Left lung (tissue), 4 donors: ENCODE measurements at regions not wholly inside any gene's neighbourhood (a gene's known extent, or its start where the extent isn't known, plus 50 kb on each side); places are given as distances from the start of the nearest gene placed in this dataset.
A peak's percentile ranks its signal among the peaks of the same experiment; 100 is the strongest.

Source experiments
- ATAC-seq: fragments of 200-7000 bp; cut with Tn5 transposase; one replicate; pipeline ENCODE4 v1.9.1; 2020; ENCODE audit warnings: moderate library complexity
- DNase-seq, 4 donors: peaks; one replicate each; pipeline ENCODE4 v3.0.0-alpha.2; 2013 to 2020
- H3K27ac ChIP-seq, 2 donors: fragments of 200-600 bp; sonication (generic) in 1 of 2; one replicate each; pipeline versions ENCODE4 v1.5.0 to v1.8.0; 2020 to 2021
- H3K27me3 ChIP-seq, 2 donors: fragments of 200-600 bp; sonication (generic) in 1 of 2; one replicate each; pipeline versions ENCODE4 v1.5.0 to v1.8.0; 2020 to 2021
- H3K36me3 ChIP-seq, 2 donors: fragments of 200-600 bp; sonication (generic) in 1 of 2; one replicate each; pipeline versions ENCODE4 v1.5.0 to v1.8.0; 2020 to 2021
- H3K4me1 ChIP-seq, 2 donors: fragments of 200-600 bp; one replicate each; pipeline ENCODE4 v1.8.0; 2021
- H3K4me3 ChIP-seq, 2 donors: fragments of 200-600 bp; sonication (generic) in 1 of 2; one replicate each; pipeline versions ENCODE4 v1.5.0 to v1.8.0; 2020 to 2021; ENCODE audit warnings: mild to moderate bottlenecking in 1 of 2
- H3K9me3 ChIP-seq, 2 donors: fragments of 200-600 bp; sonication (generic) in 1 of 2; one replicate each; pipeline versions ENCODE4 v1.5.0 to v1.8.0; 2020 to 2021
- intact Hi-C, 2 donors: fragments of 100-400 bp; cut with DNase I; formaldehyde crosslinking; loops; one replicate each; pipeline versions ENCODE4 v1.11.2 to v1.14.2; 2022
- TF ChIP-seq, protein P1 (sequence below), 2 donors: fragments of 200-600 bp; sonication (generic) in 1 of 2; IDR thresholded peaks; one replicate each; pipeline versions ENCODE4 v1.5.0 to v1.8.0; 2021; ENCODE audit warnings: antibody characterized with exemption in 2 of 2
- donor health status: DM: no; HTN: yes; CAD: no.
- donor health status: DM: no; HTN: no; CAD: no.

DNA sequence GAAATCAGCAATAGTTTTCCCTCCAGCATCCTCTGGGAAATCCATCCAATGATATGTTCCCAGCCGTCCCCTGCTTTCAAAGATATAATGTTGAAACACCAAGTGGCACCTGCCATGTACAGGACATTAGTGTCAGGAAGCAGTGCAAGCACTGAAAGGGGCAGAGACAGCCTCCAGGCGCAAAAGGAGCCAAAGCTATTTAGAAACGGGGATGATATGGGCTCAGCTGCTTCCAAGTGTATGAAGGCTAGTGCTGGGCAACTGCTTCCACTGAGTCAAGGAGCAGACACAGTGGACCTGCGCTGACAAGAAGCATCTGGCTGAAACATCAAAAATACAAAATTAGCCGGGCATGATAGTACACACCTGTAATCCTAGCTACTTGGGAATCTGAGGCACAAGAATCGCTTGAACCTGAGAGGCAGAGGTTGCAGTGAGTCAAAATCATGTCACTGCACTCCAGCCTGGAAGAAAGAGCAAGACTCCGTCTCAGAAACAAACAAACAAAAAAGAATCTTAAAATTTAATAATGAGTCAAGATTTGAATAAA, 119.7 kb downstream of the AQP9 start:
- Histone ChIP-seq H3K4me3 (no peak overlapping the region), H3K9me3 (no peaks in the 10 kb centered on the region), H3K27ac (no peak overlapping the region), H3K27me3 (no peaks in the 10 kb centered on the region), H3K4me1 (no peaks in the 10 kb centered on the region), H3K36me3 (no peaks in the 10 kb centered on the region)
- TF ChIP-seq, protein P1, sequence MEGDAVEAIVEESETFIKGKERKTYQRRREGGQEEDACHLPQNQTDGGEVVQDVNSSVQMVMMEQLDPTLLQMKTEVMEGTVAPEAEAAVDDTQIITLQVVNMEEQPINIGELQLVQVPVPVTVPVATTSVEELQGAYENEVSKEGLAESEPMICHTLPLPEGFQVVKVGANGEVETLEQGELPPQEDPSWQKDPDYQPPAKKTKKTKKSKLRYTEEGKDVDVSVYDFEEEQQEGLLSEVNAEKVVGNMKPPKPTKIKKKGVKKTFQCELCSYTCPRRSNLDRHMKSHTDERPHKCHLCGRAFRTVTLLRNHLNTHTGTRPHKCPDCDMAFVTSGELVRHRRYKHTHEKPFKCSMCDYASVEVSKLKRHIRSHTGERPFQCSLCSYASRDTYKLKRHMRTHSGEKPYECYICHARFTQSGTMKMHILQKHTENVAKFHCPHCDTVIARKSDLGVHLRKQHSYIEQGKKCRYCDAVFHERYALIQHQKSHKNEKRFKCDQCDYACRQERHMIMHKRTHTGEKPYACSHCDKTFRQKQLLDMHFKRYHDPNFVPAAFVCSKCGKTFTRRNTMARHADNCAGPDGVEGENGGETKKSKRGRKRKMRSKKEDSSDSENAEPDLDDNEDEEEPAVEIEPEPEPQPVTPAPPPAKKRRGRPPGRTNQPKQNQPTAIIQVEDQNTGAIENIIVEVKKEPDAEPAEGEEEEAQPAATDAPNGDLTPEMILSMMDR (IDR thresholded peaks at IDR 0.05), result no peak
- ATAC-seq (no peak), DNase-seq (no peak)
- intact Hi-C loops, result no loop called here

DNA sequence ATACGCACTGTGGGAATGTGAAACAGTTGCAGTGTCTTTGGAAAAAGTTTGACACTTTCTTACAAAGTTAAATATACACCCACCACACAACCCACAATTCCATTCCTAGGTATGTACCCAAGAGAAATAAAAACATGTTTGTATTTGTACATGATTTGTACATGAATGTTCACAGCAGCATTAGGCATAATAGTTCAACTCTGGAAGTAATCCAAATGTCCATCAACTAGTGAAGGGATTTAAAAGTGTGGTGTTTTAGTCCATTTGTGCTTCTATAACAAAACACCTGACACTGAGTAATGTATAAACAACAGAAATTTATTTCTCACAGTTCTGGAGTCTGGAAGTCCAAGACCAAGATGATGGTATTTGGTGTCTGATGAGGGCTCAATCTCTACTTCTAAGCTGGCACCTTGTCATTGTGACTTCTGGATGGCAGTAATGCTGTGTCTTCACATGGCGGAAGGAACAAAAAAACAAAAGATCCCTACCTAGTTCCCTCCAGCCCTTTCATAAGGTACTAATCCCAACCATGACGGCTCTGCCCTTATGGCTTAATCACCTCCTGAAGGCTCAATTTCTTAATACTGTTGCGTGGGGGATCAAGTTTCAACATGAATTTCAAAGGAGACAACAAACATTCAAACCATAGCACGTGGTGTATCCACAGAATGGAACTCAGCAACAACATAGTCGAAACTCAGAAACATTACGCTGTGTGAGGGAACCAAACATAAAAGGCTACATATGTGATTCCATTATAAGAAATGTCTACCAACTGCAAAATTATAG, 120.5 kb downstream of the AQP9 start:
- Histone ChIP-seq H3K36me3 (no peaks in the 10 kb centered on the region), H3K9me3 (no peaks in the 10 kb centered on the region), H3K4me1 (no peaks in the 10 kb centered on the region), H3K27me3 (no peaks in the 10 kb centered on the region), H3K27ac (no peak overlapping the region), H3K4me3 (no peak overlapping the region)
- intact Hi-C loops, result no loop called here
- ATAC-seq (no peak), DNase-seq (no peak)
- TF ChIP-seq, protein P1 (IDR thresholded peaks at IDR 0.05), result no peak

DNA sequence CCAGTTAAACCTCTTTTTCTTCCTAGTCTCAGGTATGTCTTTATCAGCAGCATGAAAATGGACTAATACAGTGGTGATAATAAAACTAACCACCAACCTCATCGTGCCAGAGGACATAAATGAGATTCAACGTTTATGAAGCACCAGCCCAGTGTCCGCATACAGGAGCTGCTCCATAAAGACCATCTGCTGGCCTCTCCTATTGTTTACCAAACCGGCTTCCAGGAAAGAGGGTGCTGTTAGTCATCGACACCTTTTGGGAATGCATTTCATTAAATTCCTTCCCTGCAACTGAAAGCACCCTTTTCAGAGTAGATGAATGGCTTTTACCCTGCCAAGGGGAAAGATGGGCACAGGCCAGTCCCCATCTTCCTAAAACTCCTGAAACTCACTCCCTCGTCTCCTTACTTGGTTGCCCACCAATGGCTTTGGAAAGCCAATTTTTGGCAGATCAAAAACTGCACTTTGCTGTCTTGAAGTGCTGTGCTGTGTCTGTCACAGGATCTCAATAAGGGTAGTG, 122.1 kb downstream of the AQP9 start:
- no peak for ATAC-seq
- Histone ChIP-seq H3K36me3 (no peaks in the 10 kb centered on the region), H3K4me3 (no peak overlapping the region), H3K27me3 (no peaks in the 10 kb centered on the region), H3K4me1 (no peaks in the 10 kb centered on the region), H3K9me3 (no peaks in the 10 kb centered on the region), H3K27ac (no peak overlapping the region)
- TF ChIP-seq, protein P1 (IDR thresholded peaks at IDR 0.05), result no peak
- intact Hi-C loops, result loop anchor here in 1 of 2 donors (10.0 kb wide), 1 partner anchor 505 kb away; no protein-coding TSS in a partner anchor
- DNase-seq, result no peak

DNA sequence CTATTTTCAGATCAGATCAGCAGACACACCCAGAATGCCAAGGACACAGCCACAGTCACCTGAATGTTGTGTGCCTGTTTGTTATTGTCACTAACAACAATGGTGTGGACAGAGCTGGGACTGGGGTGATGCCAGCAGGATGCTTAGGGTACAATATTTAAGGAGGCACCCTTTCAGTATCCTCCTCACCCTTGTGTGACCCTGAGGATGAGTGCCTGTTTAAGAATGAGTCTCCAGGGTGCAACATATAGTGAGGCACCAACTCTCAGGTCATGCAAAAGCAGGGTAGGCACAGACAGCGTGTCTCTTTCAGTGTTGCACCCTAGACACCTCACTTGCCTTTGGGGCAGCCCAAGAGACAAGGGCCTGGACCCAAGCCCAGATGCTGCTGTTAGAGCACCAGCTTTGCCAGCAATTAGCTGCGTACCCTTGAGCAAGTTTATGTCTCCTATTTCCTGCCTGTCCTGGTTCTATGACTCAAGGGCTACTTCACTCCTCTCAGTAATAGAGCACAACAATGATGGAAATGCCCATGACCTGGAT, 122.6 kb downstream of the AQP9 start:
- TF ChIP-seq, protein P1 (IDR thresholded peaks at IDR 0.05), result no peak
- Histone ChIP-seq H3K4me3 (no peak overlapping the region), H3K27me3 (no peaks in the 10 kb centered on the region), H3K36me3 (no peaks in the 10 kb centered on the region), H3K27ac (no peak overlapping the region), H3K9me3 (no peaks in the 10 kb centered on the region), H3K4me1 (no peaks in the 10 kb centered on the region)
- DNase-seq (no peak), ATAC-seq (peak; percentile 18)
- intact Hi-C loops, result loop anchor here in 1 of 2 donors (10.0 kb wide), 1 partner anchor 504 kb away; no protein-coding TSS in a partner anchor

DNA sequence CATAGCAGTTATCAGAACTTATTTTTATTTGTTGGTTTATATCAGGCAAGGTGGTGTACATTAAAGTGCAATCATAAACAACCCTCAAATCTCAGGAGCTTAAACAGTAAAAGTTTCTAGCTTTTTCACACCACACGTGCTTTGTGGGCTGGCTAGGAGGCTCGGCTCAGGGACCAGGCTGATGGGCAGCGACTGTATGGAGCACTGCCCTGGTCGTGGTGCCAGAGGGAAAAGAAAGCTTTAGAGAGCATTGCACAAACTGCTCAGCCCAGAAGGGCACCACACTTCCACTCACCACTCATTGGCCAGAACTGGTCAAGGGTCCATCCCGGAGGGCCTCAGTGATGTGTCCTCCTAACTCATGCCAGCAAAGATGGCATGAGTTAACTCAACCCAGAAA, 123.2 kb downstream of the AQP9 start:
- H3K27me3 ChIP-seq, result no peaks in the 10 kb centered on the region
- no peaks in the 10 kb centered on the region for H3K9me3 ChIP-seq
- H3K4me3 ChIP-seq, result no peak overlapping the region
- H3K36me3 ChIP-seq, result no peaks in the 10 kb centered on the region
- intact Hi-C loops, result loop anchor here in 1 of 2 donors (10.0 kb wide), 1 partner anchor 503 kb away; no protein-coding TSS in a partner anchor
- no peak overlapping the region for H3K27ac ChIP-seq
- ATAC-seq (no peak), DNase-seq (no peak)
- H3K4me1 ChIP-seq, result no peaks in the 10 kb centered on the region
- TF ChIP-seq, protein P1 (IDR thresholded peaks at IDR 0.05), result no peak
